ENCODE measurements at regions not wholly inside any gene's neighbourhood (a gene's known extent, or its start where the extent isn't known, plus 50 kb on each side); places are given as distances from the start of the nearest gene placed in this dataset.

GRCh38 chr6:43898358-43899131 is 128.5 kb downstream of the VEGFA start:
- TF ChIP-seq POLR2A (IDR thresholded peaks at IDR 0.05) (no peak), CTCF (IDR thresholded peaks at IDR 0.05) (no peak)

Measured in sigmoid colon (tissue), 3 donors.